RWPE2 (cell line): ENCODE measurements at regions not wholly inside any gene's neighbourhood (a gene's known extent, or its start where the extent isn't known, plus 50 kb on each side); places are given as distances from the start of the nearest gene placed in this dataset.

Experiments
- ATAC-seq: fragments of 200-7000 bp; cut with Tn5 transposase; 3 replicates; pipeline ENCODE4 v1.9.1; 2021; ENCODE audit warnings: low read depth
- DNase-seq: peaks from one replicate; pipeline ENCODE4 v3.0.0-alpha.2; 2020; ENCODE audit warnings: low spot score
- H3K27ac ChIP-seq: fragments of 450-650 bp; 2 replicates; pipeline ENCODE4 v1.5.1; 2017; ENCODE audit warnings: mild to moderate bottlenecking; ENCODE audit not compliant: poor library complexity, severe bottlenecking
- H3K27me3 ChIP-seq: fragments of 250-450 bp; sonication (Bioruptor Pico); 2 replicates; pipeline ENCODE4 v1.5.1; 2021; ENCODE audit warnings: mild to moderate bottlenecking, moderate library complexity; ENCODE audit not compliant: insufficient read depth, poor library complexity, severe bottlenecking
- H3K36me3 ChIP-seq: fragments of 250-450 bp; sonication (Bioruptor Pico); 2 replicates; pipeline ENCODE4 v1.5.1; 2020; ENCODE audit warnings: low read depth, mild to moderate bottlenecking, moderate library complexity
- H3K4me1 ChIP-seq: fragments of 250-450 bp; sonication (Bioruptor Pico); 2 replicates; pipeline ENCODE4 v1.5.1; 2021; ENCODE audit warnings: mild to moderate bottlenecking, moderate library complexity; ENCODE audit not compliant: insufficient read depth, poor library complexity, severe bottlenecking
- H3K4me3 ChIP-seq: fragments of 250-450 bp; sonication (Bioruptor Pico); 2 replicates; pipeline ENCODE4 v1.5.1; 2021; ENCODE audit warnings: mild to moderate bottlenecking, moderate library complexity; ENCODE audit not compliant: severe bottlenecking
- H3K9me3 ChIP-seq: fragments of 250-450 bp; sonication (Bioruptor Pico); 2 replicates; pipeline ENCODE4 v1.5.1; 2021; ENCODE audit warnings: mild to moderate bottlenecking, moderate library complexity; ENCODE audit not compliant: severe bottlenecking
- TF ChIP-seq, protein P1 (sequence below): fragments of 450-650 bp; IDR thresholded peaks from one replicate; pipeline ENCODE4 v1.5.1; 2017; ENCODE audit warnings: mild to moderate bottlenecking, moderate library complexity; ENCODE audit not compliant: poor library complexity, severe bottlenecking

DNA sequence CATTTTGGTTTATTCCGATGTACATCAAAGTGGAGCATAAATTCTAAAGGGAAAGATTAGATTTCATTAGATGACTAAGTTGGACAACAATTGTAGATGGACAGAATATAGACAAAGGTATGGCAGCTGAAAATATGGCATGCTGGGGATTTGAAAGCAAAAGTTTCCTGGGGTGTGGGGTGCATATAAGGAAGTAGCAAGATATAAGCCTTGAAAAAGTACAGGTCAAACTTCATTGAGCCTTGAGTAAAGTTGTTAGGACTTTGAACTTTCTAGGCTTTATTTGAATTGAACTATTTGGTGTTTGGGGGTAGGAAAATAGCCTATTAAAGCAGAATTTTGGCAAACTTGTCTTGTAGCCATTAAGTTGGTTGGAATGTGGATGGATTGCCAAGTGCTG, 75.8 kb upstream of the KCNJ16 start:
- TF ChIP-seq, protein P1, sequence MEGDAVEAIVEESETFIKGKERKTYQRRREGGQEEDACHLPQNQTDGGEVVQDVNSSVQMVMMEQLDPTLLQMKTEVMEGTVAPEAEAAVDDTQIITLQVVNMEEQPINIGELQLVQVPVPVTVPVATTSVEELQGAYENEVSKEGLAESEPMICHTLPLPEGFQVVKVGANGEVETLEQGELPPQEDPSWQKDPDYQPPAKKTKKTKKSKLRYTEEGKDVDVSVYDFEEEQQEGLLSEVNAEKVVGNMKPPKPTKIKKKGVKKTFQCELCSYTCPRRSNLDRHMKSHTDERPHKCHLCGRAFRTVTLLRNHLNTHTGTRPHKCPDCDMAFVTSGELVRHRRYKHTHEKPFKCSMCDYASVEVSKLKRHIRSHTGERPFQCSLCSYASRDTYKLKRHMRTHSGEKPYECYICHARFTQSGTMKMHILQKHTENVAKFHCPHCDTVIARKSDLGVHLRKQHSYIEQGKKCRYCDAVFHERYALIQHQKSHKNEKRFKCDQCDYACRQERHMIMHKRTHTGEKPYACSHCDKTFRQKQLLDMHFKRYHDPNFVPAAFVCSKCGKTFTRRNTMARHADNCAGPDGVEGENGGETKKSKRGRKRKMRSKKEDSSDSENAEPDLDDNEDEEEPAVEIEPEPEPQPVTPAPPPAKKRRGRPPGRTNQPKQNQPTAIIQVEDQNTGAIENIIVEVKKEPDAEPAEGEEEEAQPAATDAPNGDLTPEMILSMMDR: no peak
- H3K27ac ChIP-seq: no peak overlapping the region
- H3K36me3 ChIP-seq: no peaks in the 10 kb centered on the region
- H3K4me3 ChIP-seq: no peak overlapping the region
- no peak for ATAC-seq
- no peaks in the 10 kb centered on the region for H3K9me3 ChIP-seq
- no peaks in the 10 kb centered on the region for H3K4me1 ChIP-seq
- no peak for DNase-seq
- no peaks in the 10 kb centered on the region for H3K27me3 ChIP-seq

DNA sequence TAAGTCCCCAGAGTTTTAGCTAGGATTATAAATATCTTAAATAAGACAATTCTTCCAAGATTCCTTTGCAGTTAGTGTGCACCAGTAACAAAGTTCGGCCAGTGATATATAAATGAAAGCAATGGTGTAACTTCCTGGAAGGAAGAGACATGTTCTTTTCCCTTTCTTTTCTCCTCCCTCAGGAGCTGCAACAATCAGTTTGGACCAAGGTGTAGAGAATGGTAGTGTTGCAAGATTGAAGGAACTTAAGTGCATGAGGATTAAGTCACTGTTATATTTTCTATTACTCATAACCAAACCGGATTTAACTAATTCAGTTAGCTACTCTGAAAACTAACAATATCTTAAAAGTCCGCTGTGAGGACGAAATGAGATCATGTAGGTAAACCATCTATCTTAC, 68.9 kb upstream of the KCNJ16 start:
- peak; percentile 72 for ATAC-seq
- peak overlapping the region; percentile 65 for H3K27ac ChIP-seq
- H3K4me1 ChIP-seq: peaks cover 5% of the 10 kb centered on the region
- DNase-seq: no peak
- no peaks in the 10 kb centered on the region for H3K27me3 ChIP-seq
- 0 out of 2 replicates have a peak, but pooled peaks cover 4% of the 10 kb centered on the region for H3K36me3 ChIP-seq
- H3K4me3 ChIP-seq: no peak overlapping the region
- TF ChIP-seq, protein P1: no peak
- H3K9me3 ChIP-seq: no peaks in the 10 kb centered on the region

DNA sequence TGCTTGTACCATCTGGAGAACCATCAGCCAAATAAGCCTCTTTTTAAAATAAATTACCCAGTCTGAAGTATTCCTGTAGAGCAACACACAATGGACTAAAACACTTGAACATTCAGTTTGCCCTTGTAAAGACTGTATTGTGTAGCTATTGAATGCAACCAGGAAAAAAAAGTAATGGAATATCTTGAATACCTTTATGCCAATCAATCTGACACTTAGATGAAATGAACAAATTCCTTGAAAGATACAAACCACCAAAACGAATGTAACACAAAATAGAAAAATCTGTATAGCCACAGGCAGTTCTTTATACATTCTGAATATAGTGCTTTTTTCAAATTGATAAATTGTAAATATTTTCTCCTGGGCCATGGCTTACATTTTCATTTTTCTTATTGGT, 63.3 kb upstream of the KCNJ16 start:
- Histone ChIP-seq H3K27me3 (no peaks in the 10 kb centered on the region), H3K27ac (no peak overlapping the region), H3K9me3 (no peaks in the 10 kb centered on the region), H3K36me3 (0 out of 2 replicates have a peak, but pooled peaks cover 4% of the 10 kb centered on the region), H3K4me3 (no peak overlapping the region), H3K4me1 (no peaks in the 10 kb centered on the region)
- ATAC-seq: no peak
- TF ChIP-seq, protein P1: no peak
- DNase-seq: no peak

DNA sequence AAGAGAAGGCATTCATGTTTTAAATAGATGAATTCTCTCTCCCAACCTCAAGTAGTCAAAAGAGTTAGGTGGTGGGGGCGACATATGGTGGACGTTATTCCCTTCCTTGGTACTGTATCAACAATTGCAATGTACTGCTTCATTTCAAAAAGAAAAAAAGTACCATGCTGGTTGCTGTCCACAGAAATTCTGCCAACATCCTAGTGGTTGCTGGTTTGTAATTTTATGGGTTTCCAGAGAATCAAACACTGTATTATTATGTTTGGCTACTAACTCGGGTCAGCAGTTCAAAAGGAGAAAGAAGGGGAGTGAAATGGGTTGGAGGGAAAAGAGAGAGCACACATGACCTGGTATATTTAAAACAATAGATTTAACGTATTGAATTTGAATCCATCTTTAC, 61.1 kb upstream of the KCNJ16 start:
- Histone ChIP-seq H3K36me3 (no peaks in the 10 kb centered on the region), H3K9me3 (no peaks in the 10 kb centered on the region), H3K4me1 (no peaks in the 10 kb centered on the region), H3K27ac (no peak overlapping the region), H3K4me3 (no peak overlapping the region), H3K27me3 (no peaks in the 10 kb centered on the region)
- DNase-seq (no peak), ATAC-seq (no peak)
- TF ChIP-seq, protein P1: no peak

DNA sequence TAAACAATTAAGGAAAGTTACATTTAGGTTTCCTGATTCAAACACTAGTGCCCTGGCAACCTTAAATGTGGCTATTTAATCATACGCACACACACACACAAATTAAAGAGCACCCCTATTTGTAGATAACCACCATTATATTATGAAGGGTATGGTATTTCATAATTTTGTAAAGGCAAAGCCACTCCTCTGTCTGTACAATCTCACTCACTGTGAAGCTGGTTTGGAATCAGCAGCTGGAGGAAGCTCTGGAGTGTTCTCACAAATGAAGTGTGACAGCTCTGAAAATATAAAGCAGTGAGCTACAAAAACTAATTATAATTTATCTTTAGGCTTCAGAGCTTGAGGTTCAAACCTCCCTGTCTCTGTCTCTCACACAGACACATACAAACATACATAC, 57.9 kb upstream of the KCNJ16 start:
- Histone ChIP-seq H3K27me3 (no peaks in the 10 kb centered on the region), H3K4me3 (no peak overlapping the region), H3K4me1 (no peaks in the 10 kb centered on the region), H3K9me3 (no peaks in the 10 kb centered on the region), H3K36me3 (no peaks in the 10 kb centered on the region), H3K27ac (no peak overlapping the region)
- TF ChIP-seq, protein P1: no peak
- DNase-seq: no peak
- ATAC-seq: no peak
